HepG2 (cell line): ENCODE measurements at regions not wholly inside any gene's neighbourhood (a gene's known extent, or its start where the extent isn't known, plus 50 kb on each side); places are given as distances from the start of the nearest gene placed in this dataset.

Source experiments
- CBFB ChIP-seq: sonication (generic); formaldehyde crosslinking; IDR thresholded peaks from 2 replicates; pipeline ENCODE4 v1.4.0; 2020; ENCODE audit warnings: missing genetic modification reagents
- DMTF1 ChIP-seq: sonication (generic); formaldehyde crosslinking; IDR thresholded peaks from 2 replicates; pipeline ENCODE4 v1.4.0; 2020; ENCODE audit warnings: mild to moderate bottlenecking, missing genetic modification reagents
- MLLT10 ChIP-seq: sonication (generic); formaldehyde crosslinking; IDR thresholded peaks from 2 replicates; pipeline ENCODE4 v1.4.0; 2020; ENCODE audit warnings: missing genetic modification reagents
- MXI1 ChIP-seq: IDR thresholded peaks from 3 replicates; pipeline ENCODE4 v1.6.1; 2012; ENCODE audit warnings: low read depth, low read length, inconsistent platforms, borderline replicate concordance
- POLR2A ChIP-seq, 2 experiments: IDR thresholded peaks; 2 replicates each; pipeline ENCODE4 v1.6.1; 2011; ENCODE audit warnings: low read depth in 2 of 2, low read length in 2 of 2, mild to moderate bottlenecking in 1 of 2, moderate library complexity in 1 of 2; ENCODE audit not compliant: insufficient read depth in 1 of 2
- RFX3 ChIP-seq: IDR thresholded peaks from 2 replicates; pipeline ENCODE4 v1.6.1; 2016; ENCODE audit warnings: missing biosample characterization, missing genetic modification reagents
- YY1 ChIP-seq: IDR thresholded peaks from 2 replicates; pipeline ENCODE4 v1.6.1; 2011; ENCODE audit warnings: low read length, low read depth, moderate library complexity, mild to moderate bottlenecking; ENCODE audit not compliant: insufficient read depth, insufficient replicate concordance
- ZEB1 ChIP-seq: IDR thresholded peaks from 2 replicates; pipeline ENCODE4 v1.6.1; 2012; ENCODE audit warnings: mild to moderate bottlenecking, low read depth, inconsistent platforms; ENCODE audit not compliant: insufficient replicate concordance
- ZNF414 ChIP-seq: sonication (generic); formaldehyde crosslinking; IDR thresholded peaks from 2 replicates; pipeline ENCODE4 v1.5.0; 2020; ENCODE audit warnings: missing genetic modification reagents
- ZNF569 ChIP-seq: sonication (generic); formaldehyde crosslinking; IDR thresholded peaks from 2 replicates; pipeline ENCODE4 v1.5.0; 2020; ENCODE audit warnings: mild to moderate bottlenecking, missing genetic modification reagents, moderate library complexity, borderline replicate concordance
- TF ChIP-seq, protein P1 (sequence below): sonication (generic); formaldehyde crosslinking; IDR thresholded peaks from 2 replicates; pipeline ENCODE4 v1.5.1; 2020; ENCODE audit warnings: missing genetic modification reagents, mild to moderate bottlenecking, borderline replicate concordance
- TF ChIP-seq, protein P2 (sequence below): sonication (generic); formaldehyde crosslinking; IDR thresholded peaks from 2 replicates; pipeline ENCODE4 v1.5.0; 2020; ENCODE audit warnings: mild to moderate bottlenecking, missing genetic modification reagents, moderate library complexity
- TF ChIP-seq, protein P3 (sequence below), 2 experiments: fragments of 450-650 bp in 1 of 2; sonication (generic) in 1 of 2; formaldehyde crosslinking; IDR thresholded peaks; 2 replicates each; pipeline versions ENCODE4 v1.5.0 to v1.8.0; 2020 to 2022; ENCODE audit warnings: mild to moderate bottlenecking in 1 of 2, missing genetic modification reagents in 1 of 2
- TF ChIP-seq, protein P4 (sequence below), 2 experiments: sonication (generic) in 1 of 2; formaldehyde crosslinking in 1 of 2; IDR thresholded peaks; 2 replicates each; pipeline versions ENCODE4 v1.5.1 to v1.6.1; 2011 to 2020; ENCODE audit warnings: borderline replicate concordance in 1 of 2, low read depth in 1 of 2, low read length in 1 of 2, mild to moderate bottlenecking in 1 of 2, missing genetic modification reagents in 1 of 2, moderate library complexity in 1 of 2

DNA sequence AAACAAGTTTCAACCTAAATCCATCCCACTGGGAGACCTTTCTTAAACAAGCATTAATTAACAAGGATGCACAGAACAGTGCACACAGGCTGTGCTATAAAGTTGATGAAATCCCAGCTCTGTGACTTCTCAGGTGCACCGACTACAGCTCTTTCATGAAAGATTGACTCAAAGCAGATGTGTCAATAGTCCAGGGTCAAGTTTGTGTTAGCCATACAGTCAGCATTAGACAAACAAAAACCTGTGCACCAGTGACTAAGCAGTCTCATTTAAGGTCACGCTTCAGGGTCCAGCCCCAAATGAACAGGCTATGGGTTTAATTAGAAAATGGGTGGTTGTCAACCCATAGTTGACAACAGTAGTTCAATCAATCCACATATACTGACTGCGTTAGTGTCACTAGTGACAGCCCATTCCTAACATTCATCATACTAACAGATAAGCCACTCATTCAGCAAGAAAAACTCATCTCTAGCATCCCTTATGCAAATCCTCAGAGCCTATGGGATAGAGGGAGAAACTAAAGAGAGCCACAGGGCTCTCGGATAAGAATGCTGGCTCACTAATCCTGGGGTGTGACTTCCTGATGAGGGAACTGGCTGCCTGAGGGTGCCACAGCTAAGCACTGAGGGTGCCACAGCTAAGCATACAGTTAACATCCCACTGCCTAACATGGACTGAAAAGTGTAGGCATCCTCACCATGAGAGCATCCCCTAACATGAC, 84.1 kb downstream of the WNT5A start:
- TF ChIP-seq, protein P1, sequence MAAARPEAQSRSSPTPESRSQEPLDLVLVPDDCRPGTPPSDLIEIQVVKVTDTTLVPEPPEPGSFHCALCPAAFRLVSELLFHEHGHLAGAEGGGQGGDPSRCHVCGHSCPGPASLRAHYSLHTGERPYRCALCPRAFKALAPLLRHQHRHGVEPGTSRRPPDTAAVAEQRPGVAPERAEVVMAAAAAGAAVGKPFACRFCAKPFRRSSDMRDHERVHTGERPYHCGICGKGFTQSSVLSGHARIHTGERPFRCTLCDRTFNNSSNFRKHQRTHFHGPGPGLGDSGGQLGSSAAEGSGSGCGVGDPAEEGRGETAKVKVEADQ (CRISPR knock-in tag): no peak
- TF ChIP-seq MLLT10 (no peak), RFX3 (CRISPR knock-in tag) (no peak), ZEB1 (no peak), ZNF414 (no peak), POLR2A (IDR thresholded peaks at IDR 0.05; ENCODE audit: insufficient read depth in 1 of 2, low read depth in 2 of 2, low read length in 2 of 2) (no peak), DMTF1 (CRISPR knock-in tag) (no peak), CBFB (CRISPR knock-in tag) (no peak), YY1 (no peak), MXI1 (no peak), ZNF569 (CRISPR knock-in tag) (no peak)
- TF ChIP-seq, protein P2, sequence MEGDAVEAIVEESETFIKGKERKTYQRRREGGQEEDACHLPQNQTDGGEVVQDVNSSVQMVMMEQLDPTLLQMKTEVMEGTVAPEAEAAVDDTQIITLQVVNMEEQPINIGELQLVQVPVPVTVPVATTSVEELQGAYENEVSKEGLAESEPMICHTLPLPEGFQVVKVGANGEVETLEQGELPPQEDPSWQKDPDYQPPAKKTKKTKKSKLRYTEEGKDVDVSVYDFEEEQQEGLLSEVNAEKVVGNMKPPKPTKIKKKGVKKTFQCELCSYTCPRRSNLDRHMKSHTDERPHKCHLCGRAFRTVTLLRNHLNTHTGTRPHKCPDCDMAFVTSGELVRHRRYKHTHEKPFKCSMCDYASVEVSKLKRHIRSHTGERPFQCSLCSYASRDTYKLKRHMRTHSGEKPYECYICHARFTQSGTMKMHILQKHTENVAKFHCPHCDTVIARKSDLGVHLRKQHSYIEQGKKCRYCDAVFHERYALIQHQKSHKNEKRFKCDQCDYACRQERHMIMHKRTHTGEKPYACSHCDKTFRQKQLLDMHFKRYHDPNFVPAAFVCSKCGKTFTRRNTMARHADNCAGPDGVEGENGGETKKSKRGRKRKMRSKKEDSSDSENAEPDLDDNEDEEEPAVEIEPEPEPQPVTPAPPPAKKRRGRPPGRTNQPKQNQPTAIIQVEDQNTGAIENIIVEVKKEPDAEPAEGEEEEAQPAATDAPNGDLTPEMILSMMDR (CRISPR knock-in tag): no peak
- TF ChIP-seq, protein P3, sequence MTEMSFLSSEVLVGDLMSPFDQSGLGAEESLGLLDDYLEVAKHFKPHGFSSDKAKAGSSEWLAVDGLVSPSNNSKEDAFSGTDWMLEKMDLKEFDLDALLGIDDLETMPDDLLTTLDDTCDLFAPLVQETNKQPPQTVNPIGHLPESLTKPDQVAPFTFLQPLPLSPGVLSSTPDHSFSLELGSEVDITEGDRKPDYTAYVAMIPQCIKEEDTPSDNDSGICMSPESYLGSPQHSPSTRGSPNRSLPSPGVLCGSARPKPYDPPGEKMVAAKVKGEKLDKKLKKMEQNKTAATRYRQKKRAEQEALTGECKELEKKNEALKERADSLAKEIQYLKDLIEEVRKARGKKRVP (CRISPR knock-in tag; IDR thresholded peaks at IDR 0.05): peak in 1 of 2 experiments; percentile 31; a peak in 1 of 4 replicates
- TF ChIP-seq, protein P4, sequence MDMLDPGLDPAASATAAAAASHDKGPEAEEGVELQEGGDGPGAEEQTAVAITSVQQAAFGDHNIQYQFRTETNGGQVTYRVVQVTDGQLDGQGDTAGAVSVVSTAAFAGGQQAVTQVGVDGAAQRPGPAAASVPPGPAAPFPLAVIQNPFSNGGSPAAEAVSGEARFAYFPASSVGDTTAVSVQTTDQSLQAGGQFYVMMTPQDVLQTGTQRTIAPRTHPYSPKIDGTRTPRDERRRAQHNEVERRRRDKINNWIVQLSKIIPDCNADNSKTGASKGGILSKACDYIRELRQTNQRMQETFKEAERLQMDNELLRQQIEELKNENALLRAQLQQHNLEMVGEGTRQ (IDR thresholded peaks at IDR 0.05; ENCODE audit: low read depth, low read length): no peak
- TF ChIP-seq, protein P4 (CRISPR knock-in tag; IDR thresholded peaks at IDR 0.05; ENCODE audit: borderline replicate concordance): no peak
